HCT116 (cell line): ENCODE measurements at regions not wholly inside any gene's neighbourhood (a gene's known extent, or its start where the extent isn't known, plus 50 kb on each side); places are given as distances from the start of the nearest gene placed in this dataset.

Experiments
- CTCF ChIP-seq, 3 experiments: fragments of 200-600 bp in 1 of 3; sonication (generic) in 1 of 3; IDR thresholded peaks in 2 of 3; conservative IDR thresholded peaks in 1 of 3; 2 replicates each; pipeline ENCODE4 v1.5.1; 2012 to 2017; ENCODE audit warnings: low read depth in 2 of 3, low read length in 2 of 3, antibody characterized with exemption in 1 of 3, borderline replicate concordance in 1 of 3, control low read depth in 1 of 3, mild to moderate bottlenecking in 1 of 3, mixed read lengths in 1 of 3, mixed run types in 1 of 3, moderate library complexity in 1 of 3; ENCODE audit not compliant: insufficient read depth in 1 of 3
- TCF7L2 ChIP-seq: IDR thresholded peaks from 2 replicates; pipeline ENCODE4 v1.7.0; 2011; ENCODE audit warnings: borderline replicate concordance, inconsistent platforms; ENCODE audit not compliant: insufficient read depth, insufficient read length; ENCODE audit errors: extremely low read depth

- no peak for TF ChIP-seq CTCF (IDR thresholded peaks at IDR 0.05 in 2 of 3, conservative IDR thresholded peaks at IDR 0.05 in 1 of 3; ENCODE audit: borderline replicate concordance in 1 of 3, insufficient read depth in 1 of 3, low read depth in 2 of 3, low read length in 2 of 3)
- TF ChIP-seq TCF7L2, result no peak
Observed at GRCh38 chr12:25764892-25765291, 193.6 kb upstream of the RASSF8 start.
